Esophagus mucosa (tissue), 1 donor: ENCODE measurements at regions not wholly inside any gene's neighbourhood (a gene's known extent, or its start where the extent isn't known, plus 50 kb on each side); places are given as distances from the start of the nearest gene placed in this dataset.
"Not testable (repeated sequence)": the region's sequence is repeated elsewhere in the genome, so short reads cannot be mapped to it uniquely, and the experiment has no call there.

Source experiments
- ATAC-seq: fragments of 200-7000 bp; cut with Tn5 transposase; one replicate; pipeline ENCODE4 v1.9.1; 2020
- donor health status: DM: yes; HTN: yes; CAD: no.

DNA sequence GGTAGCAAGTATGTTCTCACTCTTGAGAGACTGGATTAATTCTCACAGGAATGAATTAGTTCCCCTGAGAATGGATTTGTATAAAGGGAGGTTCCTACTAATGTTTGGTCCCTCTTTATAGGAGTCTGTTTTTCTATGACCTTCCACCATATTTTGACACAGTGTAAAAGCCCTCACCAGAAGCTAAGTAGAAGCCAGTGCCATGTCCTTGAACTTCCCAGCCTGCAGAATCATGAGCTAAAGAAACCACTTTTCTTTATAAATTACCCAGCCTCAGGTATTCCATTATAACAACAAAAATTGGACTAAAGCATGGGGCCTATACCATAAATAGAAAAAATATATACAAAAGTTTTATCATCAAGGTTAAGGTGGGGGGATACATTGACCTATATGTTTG lies 227.9 kb upstream of the DTNA start:
- no peak for ATAC-seq

DNA sequence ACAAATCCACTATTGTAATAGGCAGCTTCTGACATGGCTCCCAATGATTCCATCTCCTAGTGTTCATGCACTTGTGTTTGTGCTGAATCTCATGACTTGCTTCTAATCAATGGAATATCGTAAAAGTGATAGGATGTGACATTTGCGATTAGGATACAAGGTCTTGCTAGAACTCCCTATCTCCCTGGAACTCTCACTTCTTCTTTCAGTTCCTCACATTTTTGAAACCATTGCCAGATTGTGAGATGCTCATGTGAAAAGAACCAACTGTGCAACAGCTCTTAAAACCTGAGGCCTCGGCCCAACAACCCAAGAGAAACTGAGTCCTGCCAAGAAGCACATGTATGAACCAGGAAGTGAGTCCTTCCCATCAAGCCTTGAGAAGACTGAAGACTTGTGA lies 226.9 kb upstream of the DTNA start:
- ATAC-seq: no peak

DNA sequence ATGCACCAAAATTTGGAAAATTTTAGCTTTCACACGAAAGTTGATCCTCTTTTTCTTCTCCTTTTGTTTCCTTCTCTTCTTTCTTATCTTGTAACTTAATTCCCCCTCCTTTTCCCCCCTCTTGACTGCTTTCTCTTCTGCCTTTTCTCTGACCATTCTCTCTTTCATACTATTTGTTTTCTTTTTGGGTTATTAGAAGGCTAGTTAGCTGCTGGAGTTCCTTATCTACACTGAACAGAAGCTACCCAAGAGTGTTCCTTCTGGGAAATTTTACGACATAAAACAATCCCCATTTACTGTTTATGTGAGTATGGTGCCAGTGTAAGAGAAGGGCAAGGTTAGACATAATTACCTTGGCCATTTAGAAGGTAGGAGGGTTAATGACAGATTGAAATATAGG lies 218.4 kb upstream of the DTNA start:
- no peak for ATAC-seq

GRCh38 chr18:34492652-34493051 lies 217.4 kb upstream of the DTNA start:
- ATAC-seq: no peak

DNA sequence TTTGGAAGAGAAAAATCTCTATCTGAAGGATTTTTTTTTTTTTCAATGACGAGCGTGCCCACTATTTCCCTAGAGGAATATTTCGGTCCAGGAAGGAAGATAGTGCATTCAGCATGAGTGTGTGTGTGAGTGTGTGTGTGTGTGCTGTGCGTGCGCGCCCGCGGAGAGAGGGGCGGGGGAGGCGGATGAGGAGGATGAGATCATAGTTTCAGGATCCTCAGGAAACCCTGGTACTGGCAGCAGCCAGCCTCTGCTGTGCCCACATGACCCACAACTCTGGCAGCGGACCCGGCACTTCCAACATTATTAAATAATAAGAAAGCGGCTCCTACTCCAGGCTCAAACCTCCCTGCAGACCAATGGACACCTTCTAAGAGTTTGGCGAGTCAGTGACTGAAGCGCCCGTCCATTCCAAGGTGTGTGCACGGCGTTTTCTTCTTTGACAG lies 217.0 kb upstream of the DTNA start:
- peak; percentile 65 for ATAC-seq

DNA sequence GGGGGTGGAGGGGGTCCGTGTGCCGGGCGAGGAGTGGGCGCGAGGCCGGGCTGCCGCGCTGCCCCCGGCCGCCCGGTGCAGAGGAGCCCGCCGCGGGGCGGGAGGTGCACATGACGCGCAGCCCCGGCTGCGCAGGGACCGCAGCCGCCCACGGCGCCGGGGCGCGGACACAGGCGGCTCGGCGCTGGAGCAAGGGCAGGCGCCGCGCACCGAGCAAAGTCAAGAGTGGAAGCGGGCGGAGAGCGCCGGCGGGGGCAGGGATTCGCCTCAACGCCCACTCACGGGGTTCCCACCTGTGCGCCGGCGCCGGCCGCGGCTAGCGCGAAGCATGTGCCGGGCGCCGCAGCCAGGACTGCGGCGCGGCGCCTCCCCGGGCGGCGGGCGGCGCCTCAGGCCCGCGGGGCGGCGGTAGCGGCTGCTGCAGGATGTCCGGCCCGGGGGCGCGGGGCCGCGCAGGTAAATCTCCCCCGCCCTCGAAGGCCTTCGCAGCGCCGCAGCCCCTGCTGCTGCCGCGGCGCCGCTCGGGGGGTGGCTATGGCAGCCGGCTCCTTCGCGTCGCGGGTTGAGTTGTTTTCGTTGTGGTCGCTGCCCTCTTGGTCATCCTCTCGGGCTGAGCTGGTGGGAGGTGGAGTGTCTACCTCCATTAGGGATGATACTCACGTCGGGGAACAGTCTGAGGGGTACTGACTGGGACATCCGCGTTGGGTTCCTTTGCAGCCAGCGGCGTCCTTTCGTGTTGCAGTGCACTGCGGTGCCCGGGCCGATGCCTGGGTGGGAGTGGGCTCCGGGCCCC lies 216.3 kb upstream of the DTNA start:
- ATAC-seq: peak; percentile 17

GRCh38 chr18:34494359-34494696 lies 215.8 kb upstream of the DTNA start:
- ATAC-seq: no peak

DNA sequence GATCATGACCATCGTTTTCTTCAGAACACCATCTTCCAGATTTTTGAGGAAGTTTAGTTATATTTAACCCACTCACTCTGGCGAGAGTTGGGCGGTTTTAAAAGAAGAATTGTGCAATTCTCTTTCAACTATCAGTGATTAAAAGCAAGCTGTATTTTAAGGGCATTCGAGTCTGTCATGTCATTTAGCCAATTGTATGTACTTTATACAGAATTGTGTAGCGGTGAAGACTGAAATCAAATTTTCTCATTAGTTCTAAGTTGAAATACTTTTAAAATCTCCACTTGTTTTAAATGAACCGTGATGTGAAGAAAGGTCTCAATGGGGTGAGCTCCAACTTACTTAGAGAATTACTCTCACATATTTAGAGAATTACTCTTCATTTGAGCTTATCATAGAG lies 214.6 kb upstream of the DTNA start:
- ATAC-seq: no peak

GRCh38 chr18:34501553-34501952 lies 208.5 kb upstream of the DTNA start:
- ATAC-seq: no peak

- ATAC-seq: no peak
These were observed 203.9 kb upstream of the DTNA start for GRCh38 chr18:34506198-34506597.

GRCh38 chr18:34509163-34509562 lies 200.9 kb upstream of the DTNA start:
- ATAC-seq: no peak

DNA sequence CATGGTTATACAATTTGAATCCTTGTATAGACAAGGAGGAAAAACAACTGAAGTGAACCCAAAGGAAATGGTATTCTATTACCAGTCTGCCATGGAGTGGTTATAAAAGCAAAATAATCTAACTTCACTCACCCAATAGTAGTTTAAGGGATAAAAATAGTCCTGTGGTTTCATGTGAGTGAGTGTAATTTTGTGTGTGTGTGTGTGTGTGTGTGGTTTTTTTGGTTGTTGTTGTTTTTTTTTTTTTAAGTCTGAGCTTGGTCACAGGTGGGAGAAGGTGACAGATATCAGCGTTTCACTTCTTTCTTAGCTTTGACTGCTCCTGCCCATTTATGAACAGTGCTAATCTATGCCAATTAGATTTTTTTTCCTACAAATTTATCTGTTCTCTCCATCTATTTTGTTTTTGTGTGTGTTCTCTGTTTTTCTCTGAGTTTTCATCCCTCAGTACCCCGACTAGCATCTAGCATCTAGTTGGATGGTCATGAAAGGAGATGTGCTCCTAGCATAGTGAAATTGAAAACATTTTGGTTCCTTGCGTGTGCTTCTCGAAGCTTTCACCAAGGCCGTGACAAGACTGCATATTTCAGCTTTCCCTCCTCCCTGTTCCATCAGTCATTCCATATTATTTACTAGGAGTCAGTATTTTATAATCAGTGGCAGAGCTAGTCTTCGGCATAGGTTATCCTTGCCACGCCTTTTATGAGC lies 200.1 kb upstream of the DTNA start:
- ATAC-seq: no peak

DNA sequence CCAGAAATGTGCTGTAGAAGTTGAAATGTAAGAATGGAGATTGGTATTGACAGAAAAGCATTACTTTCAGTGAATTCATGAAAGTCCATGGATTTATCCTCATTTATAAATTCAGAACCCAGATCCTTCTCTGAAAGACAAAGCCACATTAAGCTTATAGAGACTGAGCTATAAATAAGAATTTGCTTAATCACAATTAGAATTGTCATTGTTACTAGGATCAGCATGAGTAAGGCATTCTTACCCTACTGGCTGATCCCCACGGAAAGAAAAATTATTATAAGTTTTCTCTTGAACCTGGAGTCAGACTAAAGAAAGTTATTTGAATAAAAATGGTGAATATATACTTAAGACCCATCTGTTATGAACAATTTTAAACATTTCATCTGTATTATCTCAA lies 199.2 kb upstream of the DTNA start:
- no peak for ATAC-seq

- no peak for ATAC-seq
These were observed 198.7 kb upstream of the DTNA start for GRCh38 chr18:34511435-34511834.

DNA sequence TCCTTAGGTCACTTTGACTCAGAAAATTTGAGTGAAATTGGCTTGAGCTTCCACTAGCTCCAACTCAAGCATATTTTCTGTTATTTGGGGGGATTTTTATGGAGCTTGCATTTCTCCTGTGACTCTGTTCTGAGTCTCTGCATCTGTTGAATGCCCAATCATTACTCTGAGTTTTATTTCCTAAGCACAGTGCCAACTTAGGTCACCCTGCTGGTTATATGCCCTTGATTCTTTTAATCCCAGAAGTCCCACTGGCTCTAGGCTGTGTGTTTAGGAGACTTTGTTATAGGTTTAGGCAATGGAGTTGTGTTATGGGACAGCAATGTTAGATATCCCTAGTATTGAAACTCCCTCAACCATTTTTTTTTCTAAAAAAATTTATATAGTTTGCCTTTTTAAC lies 198.2 kb upstream of the DTNA start:
- ATAC-seq: no peak

GRCh38 chr18:34514238-34514637 lies 195.9 kb upstream of the DTNA start:
- no peak for ATAC-seq

GRCh38 chr18:34514957-34515356 lies 195.1 kb upstream of the DTNA start:
- no peak for ATAC-seq

GRCh38 chr18:34516355-34516754 lies 193.7 kb upstream of the DTNA start:
- ATAC-seq: not testable (repeated sequence)

DNA sequence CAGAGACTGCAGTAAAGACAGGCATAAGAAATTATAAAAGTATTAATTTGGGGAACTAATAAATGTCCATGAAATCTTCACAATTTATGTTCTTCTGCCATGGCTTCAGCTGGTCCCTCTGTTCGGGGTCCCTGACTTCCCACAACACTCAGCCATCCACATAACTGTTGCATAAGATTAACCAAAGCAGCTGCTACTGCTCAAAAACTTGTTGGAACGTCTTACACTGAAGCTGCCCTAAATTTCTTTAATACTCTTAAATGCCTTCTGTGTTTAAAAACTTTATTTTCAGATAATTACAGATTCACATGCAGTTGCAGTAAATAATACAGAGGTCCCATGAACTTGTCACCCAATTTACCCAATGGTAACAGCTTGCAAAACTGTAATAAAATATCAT lies 193.1 kb upstream of the DTNA start:
- not testable (repeated sequence) for ATAC-seq

DNA sequence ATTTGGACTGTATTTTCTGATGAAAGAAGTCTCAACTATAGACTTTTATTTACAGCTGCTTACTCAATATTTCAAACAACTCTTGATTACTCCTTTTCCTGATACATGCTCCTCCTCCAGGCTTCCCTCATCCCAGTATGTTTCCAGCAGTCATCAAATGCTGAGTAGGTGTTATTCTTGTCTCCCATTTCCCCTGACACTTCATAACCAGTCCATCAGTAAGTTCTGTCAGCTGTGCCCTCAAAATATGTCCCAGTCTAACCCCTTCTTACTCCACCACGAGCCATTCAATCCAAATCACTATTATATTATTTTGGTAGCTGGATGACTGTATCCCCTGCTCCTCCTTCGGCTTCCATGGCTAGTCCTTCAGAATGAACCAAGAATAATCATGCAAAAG lies 189.1 kb upstream of the DTNA start:
- no peak for ATAC-seq

DNA sequence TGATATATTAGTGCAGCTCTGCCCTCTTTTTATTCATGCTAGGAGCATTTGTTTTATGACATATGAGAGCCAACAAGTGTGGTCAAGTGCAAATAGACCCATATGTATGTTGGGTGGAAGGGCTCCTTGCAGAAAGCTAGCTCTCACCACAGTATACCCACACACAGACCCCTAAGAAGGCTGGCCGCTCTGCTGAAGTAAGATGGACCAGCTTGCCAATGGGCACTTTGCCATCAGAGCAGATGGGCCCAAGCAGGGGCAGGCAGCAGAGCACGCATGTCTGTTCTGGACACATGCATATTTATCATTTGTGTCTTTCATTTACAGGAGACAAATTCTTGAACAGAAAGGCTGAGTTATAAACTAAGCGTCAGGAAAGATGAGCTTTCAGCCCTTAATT lies 187.5 kb upstream of the DTNA start:
- ATAC-seq: no peak

GRCh38 chr18:34525244-34525643 lies 184.9 kb upstream of the DTNA start:
- no peak for ATAC-seq

GRCh38 chr18:34528177-34528576 lies 181.9 kb upstream of the DTNA start:
- no peak for ATAC-seq
